Ishikawa (cell line): ENCODE measurements at regions not wholly inside any gene's neighbourhood (a gene's known extent, or its start where the extent isn't known, plus 50 kb on each side); places are given as distances from the start of the nearest gene placed in this dataset.

Experiments used
- CEBPB ChIP-seq: IDR thresholded peaks from 2 replicates; pipeline ENCODE4 v1.6.1; 2012
- CREB1 ChIP-seq: IDR thresholded peaks from 2 replicates; pipeline ENCODE4 v1.6.1; 2012; ENCODE audit warnings: low read depth
- EGR1 ChIP-seq: IDR thresholded peaks from 2 replicates; pipeline ENCODE4 v1.6.1; 2012
- EP300 ChIP-seq: IDR thresholded peaks from 2 replicates; pipeline ENCODE4 v1.6.1; 2012; ENCODE audit warnings: borderline replicate concordance
- FOXM1 ChIP-seq: IDR thresholded peaks from 2 replicates; pipeline ENCODE4 v1.6.1; 2012; ENCODE audit warnings: low read depth, borderline replicate concordance
- MAX ChIP-seq: IDR thresholded peaks from 2 replicates; pipeline ENCODE4 v1.6.1; 2012
- NFIC ChIP-seq: IDR thresholded peaks from 2 replicates; pipeline ENCODE4 v1.6.1; 2012
- RAD21 ChIP-seq: IDR thresholded peaks from 2 replicates; pipeline ENCODE4 v1.6.1; 2012; ENCODE audit warnings: low read depth
- REST ChIP-seq: IDR thresholded peaks from 2 replicates; pipeline ENCODE4 v1.6.1; 2012; ENCODE audit warnings: low read depth, mild to moderate bottlenecking
- TAF1 ChIP-seq: IDR thresholded peaks from 2 replicates; pipeline ENCODE4 v1.6.1; 2012; ENCODE audit warnings: low read depth, mild to moderate bottlenecking
- TCF12 ChIP-seq: IDR thresholded peaks from 2 replicates; pipeline ENCODE4 v1.6.1; 2012; ENCODE audit warnings: low read depth
- TEAD4 ChIP-seq: IDR thresholded peaks from 2 replicates; pipeline ENCODE4 v1.6.1; 2012
- USF1 ChIP-seq: IDR thresholded peaks from 2 replicates; pipeline ENCODE4 v1.6.1; 2012
- YY1 ChIP-seq: IDR thresholded peaks from 2 replicates; pipeline ENCODE4 v1.6.1; 2012; ENCODE audit warnings: low read depth
- ZBTB7A ChIP-seq: IDR thresholded peaks from 2 replicates; pipeline ENCODE4 v1.6.1; 2012; ENCODE audit warnings: low read depth

GRCh38 chr1:29488086-29488793 is 251.9 kb downstream of the PTPRU start:
- no peak for TF ChIP-seq REST
- TF ChIP-seq EP300, result no peak
- TF ChIP-seq TAF1, result no peak

- TF ChIP-seq TAF1 (no peak), EP300 (no peak), REST (no peak), TCF12 (no peak), CREB1 (no peak), TEAD4 (no peak), EGR1 (no peak), FOXM1 (no peak), ZBTB7A (no peak), USF1 (no peak), MAX (no peak), RAD21 (no peak), NFIC (no peak), YY1 (no peak), CEBPB (no peak)
Observed at GRCh38 chr1:29487291-29487690, 251.0 kb downstream of the PTPRU start.

GRCh38 chr1:29485096-29485925 is 249.0 kb downstream of the PTPRU start:
- TF ChIP-seq ZBTB7A, result no peak
- no peak for TF ChIP-seq TEAD4
- TF ChIP-seq MAX, result no peak
- no peak for TF ChIP-seq EP300
- no peak for TF ChIP-seq TAF1
- TF ChIP-seq REST, result no peak
- TF ChIP-seq RAD21, result no peak
- no peak for TF ChIP-seq TCF12
- no peak for TF ChIP-seq USF1
- TF ChIP-seq YY1, result no peak
- TF ChIP-seq CEBPB, result no peak
- TF ChIP-seq CREB1, result no peak
- no peak for TF ChIP-seq EGR1
- no peak for TF ChIP-seq NFIC

- no peak for TF ChIP-seq RAD21
Observed at GRCh38 chr1:29482991-29483390, 246.7 kb downstream of the PTPRU start.
